ENCODE measurements at regions not wholly inside any gene's neighbourhood (a gene's known extent, or its start where the extent isn't known, plus 50 kb on each side); places are given as distances from the start of the nearest gene placed in this dataset.

DNA sequence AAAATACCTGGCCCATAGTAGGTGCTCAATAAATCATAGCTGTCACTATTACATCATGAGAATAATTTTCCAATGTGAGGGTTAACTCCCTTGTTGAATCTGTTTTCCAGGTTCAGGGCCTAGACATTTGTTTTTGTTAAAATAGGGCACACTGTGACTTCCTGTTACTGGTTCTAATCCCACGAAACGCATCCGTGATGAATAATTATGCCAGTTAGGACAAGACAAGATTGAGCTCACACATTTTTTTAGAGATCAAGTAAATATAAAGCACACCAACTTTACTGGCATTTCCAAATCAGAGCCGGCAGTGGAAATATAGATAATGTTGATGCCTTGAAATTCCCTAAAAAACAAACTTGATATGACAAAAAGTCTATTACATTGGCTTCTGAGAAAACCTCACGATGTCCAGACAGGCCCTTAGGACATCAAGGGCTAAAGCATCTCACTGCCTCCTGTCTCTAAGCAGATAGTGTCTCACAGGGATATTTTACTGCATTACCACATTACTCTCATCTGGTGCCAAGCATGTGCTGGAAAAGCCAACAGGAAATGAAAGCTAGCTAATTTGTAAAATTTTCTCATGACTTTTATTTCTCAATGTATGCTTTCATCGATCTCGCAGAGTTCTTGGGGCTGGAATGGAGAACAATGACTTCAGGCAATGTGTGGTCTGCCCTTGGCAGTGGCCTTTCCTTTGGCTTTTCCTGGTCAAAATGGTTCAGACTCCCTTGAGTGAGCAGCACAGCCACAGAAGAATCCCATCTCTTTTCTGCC, 414.3 kb upstream of the PAPPA start:
- in situ Hi-C loops (cut with HindIII; ENCODE audit: low pct_unique_long_range_greater_than_20kb, low sequenced_read_pairs), result no loop called here

DNA sequence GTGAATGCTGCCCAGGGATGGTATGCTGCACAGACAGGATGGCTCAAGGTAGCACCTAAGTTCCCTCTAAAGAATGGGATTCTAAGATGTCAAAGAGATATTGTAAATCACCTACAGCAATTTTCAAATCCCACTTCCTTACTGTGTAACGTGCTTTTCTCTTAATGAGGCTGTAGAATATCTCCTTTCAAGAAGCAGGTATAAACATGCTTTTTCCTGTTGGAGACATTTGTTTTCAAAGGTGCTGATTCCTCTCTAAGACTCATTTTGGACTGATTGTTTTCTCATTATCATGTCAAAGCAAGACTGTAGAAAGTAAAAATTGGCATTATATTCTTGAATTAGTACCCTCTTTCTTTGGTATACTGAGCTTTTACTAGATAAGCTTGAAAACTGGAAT, 412.6 kb upstream of the PAPPA start:
- no peak for ATAC-seq
- H3K27ac ChIP-seq (ENCODE audit: low read length), result no peak overlapping the region
- H3K27me3 ChIP-seq (ENCODE audit: control insufficient read depth, insufficient read depth, low read length), result no peaks in the 10 kb centered on the region
- no peaks in the 10 kb centered on the region for H3K4me1 ChIP-seq (ENCODE audit: control insufficient read depth, insufficient read depth, low read length)
- no peak overlapping the region for H3K4me3 ChIP-seq (ENCODE audit: low read depth in 2 of 2, low read length in 2 of 2)
- H3K9me3 ChIP-seq (ENCODE audit: control insufficient read depth, insufficient read depth, low read depth, low read length), result no peaks in the 10 kb centered on the region
- intact Hi-C loops (cut with micrococcal nuclease; ENCODE audit: unreplicated experiment), result no loop called here
- H3K36me3 ChIP-seq (ENCODE audit: control insufficient read depth, insufficient read depth, low read length), result no peaks in the 10 kb centered on the region
- TF ChIP-seq SIN3A (IDR thresholded peaks at IDR 0.05; ENCODE audit: borderline replicate concordance, insufficient read depth, low read depth, low read length), result no peak
- no peak for TF ChIP-seq REST (IDR thresholded peaks at IDR 0.05; ENCODE audit: insufficient read depth in 1 of 2, low read depth in 2 of 2, low read length in 1 of 2)
- TF ChIP-seq, protein P1, sequence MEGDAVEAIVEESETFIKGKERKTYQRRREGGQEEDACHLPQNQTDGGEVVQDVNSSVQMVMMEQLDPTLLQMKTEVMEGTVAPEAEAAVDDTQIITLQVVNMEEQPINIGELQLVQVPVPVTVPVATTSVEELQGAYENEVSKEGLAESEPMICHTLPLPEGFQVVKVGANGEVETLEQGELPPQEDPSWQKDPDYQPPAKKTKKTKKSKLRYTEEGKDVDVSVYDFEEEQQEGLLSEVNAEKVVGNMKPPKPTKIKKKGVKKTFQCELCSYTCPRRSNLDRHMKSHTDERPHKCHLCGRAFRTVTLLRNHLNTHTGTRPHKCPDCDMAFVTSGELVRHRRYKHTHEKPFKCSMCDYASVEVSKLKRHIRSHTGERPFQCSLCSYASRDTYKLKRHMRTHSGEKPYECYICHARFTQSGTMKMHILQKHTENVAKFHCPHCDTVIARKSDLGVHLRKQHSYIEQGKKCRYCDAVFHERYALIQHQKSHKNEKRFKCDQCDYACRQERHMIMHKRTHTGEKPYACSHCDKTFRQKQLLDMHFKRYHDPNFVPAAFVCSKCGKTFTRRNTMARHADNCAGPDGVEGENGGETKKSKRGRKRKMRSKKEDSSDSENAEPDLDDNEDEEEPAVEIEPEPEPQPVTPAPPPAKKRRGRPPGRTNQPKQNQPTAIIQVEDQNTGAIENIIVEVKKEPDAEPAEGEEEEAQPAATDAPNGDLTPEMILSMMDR (IDR thresholded peaks at IDR 0.05), result no peak
- no peak for TF ChIP-seq TCF7L2 (IDR thresholded peaks at IDR 0.05; ENCODE audit: low read depth, low read length)
- no peak for TF ChIP-seq POLR2AphosphoS5 (IDR thresholded peaks at IDR 0.05; ENCODE audit: low read depth, low read length)
- CTCF ChIA-PET, result no interaction called here
- POLR2A ChIA-PET, result no interaction called here
- BruUV-seq (replicated peaks), result no TSS peak
- no peak for DNase-seq (ENCODE audit: low read depth, low spot score)
- in situ Hi-C loops (cut with HindIII; ENCODE audit: low pct_unique_long_range_greater_than_20kb, low sequenced_read_pairs), result no loop called here

More for the DNA sequence above, 414.3 kb upstream of the PAPPA start:
- no peaks in the 10 kb centered on the region for H3K9me3 ChIP-seq (ENCODE audit: control insufficient read depth, insufficient read depth, low read depth, low read length)
- no peak overlapping the region for H3K27ac ChIP-seq (ENCODE audit: low read length)
- H3K27me3 ChIP-seq (ENCODE audit: control insufficient read depth, insufficient read depth, low read length), result no peaks in the 10 kb centered on the region
- H3K4me1 ChIP-seq (ENCODE audit: control insufficient read depth, insufficient read depth, low read length), result no peaks in the 10 kb centered on the region
- intact Hi-C loops (cut with micrococcal nuclease; ENCODE audit: unreplicated experiment), result no loop called here
- TF ChIP-seq, protein P1 (IDR thresholded peaks at IDR 0.05), result no peak
- no peak for TF ChIP-seq REST (IDR thresholded peaks at IDR 0.05; ENCODE audit: insufficient read depth in 1 of 2, low read depth in 2 of 2, low read length in 1 of 2)
- TF ChIP-seq POLR2AphosphoS5 (IDR thresholded peaks at IDR 0.05; ENCODE audit: low read depth, low read length), result no peak
- no peak for TF ChIP-seq TCF7L2 (IDR thresholded peaks at IDR 0.05; ENCODE audit: low read depth, low read length)
- TF ChIP-seq SIN3A (IDR thresholded peaks at IDR 0.05; ENCODE audit: borderline replicate concordance, insufficient read depth, low read depth, low read length), result no peak
- DNase-seq (ENCODE audit: low read depth, low spot score) (no peak), ATAC-seq (no peak)
- no TSS peak for BruUV-seq (replicated peaks)
- ChIA-PET CTCF (no interaction called here), POLR2A (no interaction called here)
- H3K36me3 ChIP-seq (ENCODE audit: control insufficient read depth, insufficient read depth, low read length), result no peaks in the 10 kb centered on the region
- H3K4me3 ChIP-seq (ENCODE audit: low read depth in 2 of 2, low read length in 2 of 2), result no peak overlapping the region
